ENCODE measurements at regions not wholly inside any gene's neighbourhood (a gene's known extent, or its start where the extent isn't known, plus 50 kb on each side); places are given as distances from the start of the nearest gene placed in this dataset.

- DNase-seq = no peak
These were observed 1108.9 kb downstream of the BCL11B start for GRCh38 chr14:98162856-98163805.

- DNase-seq = no peak
These were observed 1108.1 kb downstream of the BCL11B start for GRCh38 chr14:98163873-98164272.

GRCh38 chr14:98165976-98166375 is 1106.0 kb downstream of the BCL11B start:
- DNase-seq = no peak

GRCh38 chr14:98167275-98167674 is 1104.7 kb downstream of the BCL11B start:
- no peak for DNase-seq

- DNase-seq = no peak
These were observed 1104.3 kb downstream of the BCL11B start for GRCh38 chr14:98167705-98168104.

- DNase-seq = no peak
These were observed 1103.6 kb downstream of the BCL11B start for GRCh38 chr14:98168211-98168985.

- no peak for DNase-seq
These were observed 1102.8 kb downstream of the BCL11B start for GRCh38 chr14:98169170-98169587.

- DNase-seq = no peak
These were observed 1101.4 kb downstream of the BCL11B start for GRCh38 chr14:98170575-98170974.

- DNase-seq = no peak
These were observed 1100.3 kb downstream of the BCL11B start for GRCh38 chr14:98171654-98172053.

GRCh38 chr14:98172243-98172778 is 1099.7 kb downstream of the BCL11B start:
- no peak for DNase-seq

GRCh38 chr14:98173305-98173704 is 1098.7 kb downstream of the BCL11B start:
- no peak for DNase-seq

- DNase-seq = no peak
These were observed 1098.0 kb downstream of the BCL11B start for GRCh38 chr14:98174041-98174440.

- no peak for DNase-seq
These were observed 1096.6 kb downstream of the BCL11B start for GRCh38 chr14:98175436-98175835.

- DNase-seq = no peak
These were observed 1096.1 kb downstream of the BCL11B start for GRCh38 chr14:98175881-98176280.

- no peak for DNase-seq
These were observed 1095.1 kb downstream of the BCL11B start for GRCh38 chr14:98176892-98177291.

GRCh38 chr14:98177551-98177950 is 1094.4 kb downstream of the BCL11B start:
- no peak for DNase-seq

- no peak for DNase-seq
These were observed 1090.8 kb downstream of the BCL11B start for GRCh38 chr14:98181241-98181640.

GRCh38 chr14:98181768-98182167 is 1090.2 kb downstream of the BCL11B start:
- DNase-seq = no peak

- DNase-seq = no peak
These were observed 1089.5 kb downstream of the BCL11B start for GRCh38 chr14:98182393-98183055.

GRCh38 chr14:98183556-98183955 is 1088.4 kb downstream of the BCL11B start:
- DNase-seq = no peak

- DNase-seq = no peak
These were observed 1087.5 kb downstream of the BCL11B start for GRCh38 chr14:98184457-98184856.

GRCh38 chr14:98185036-98185435 is 1087.0 kb downstream of the BCL11B start:
- DNase-seq = no peak

GRCh38 chr14:98186140-98186539 is 1085.9 kb downstream of the BCL11B start:
- no peak for DNase-seq
